Caki2 (cell line): ENCODE measurements at regions not wholly inside any gene's neighbourhood (a gene's known extent, or its start where the extent isn't known, plus 50 kb on each side); places are given as distances from the start of the nearest gene placed in this dataset.

Experiments
- DNase-seq: peaks from one replicate; pipeline ENCODE4 v3.0.0-alpha.2; 2015; ENCODE audit warnings: low read depth
- in situ Hi-C: cut with HindIII; loops from 2 replicates; pipeline ENCODE4 v1.10.0; 2016; ENCODE audit warnings: low sequenced_read_pairs, low pct_unique_long_range_greater_than_20kb, mixed read lengths

GRCh38 chr13:30047154-30047874 is 196.9 kb upstream of the UBL3 start:
- in situ Hi-C loops: no loop called here
- no peak for DNase-seq

- DNase-seq: no peak
- in situ Hi-C loops: no loop called here
Measured at GRCh38 chr13:30045916-30046704, 195.7 kb upstream of the UBL3 start.

GRCh38 chr13:30044932-30045331 is 194.5 kb upstream of the UBL3 start:
- DNase-seq: no peak
- in situ Hi-C loops: no loop called here

- in situ Hi-C loops: no loop called here
Measured at GRCh38 chr13:30043631-30043925, 193.2 kb upstream of the UBL3 start.

GRCh38 chr13:30042891-30043630 is 192.6 kb upstream of the UBL3 start:
- in situ Hi-C loops: no loop called here
- DNase-seq: no peak

More at GRCh38 chr13:30043631-30043925, 193.2 kb upstream of the UBL3 start:
- DNase-seq: no peak

- no peak for DNase-seq
- in situ Hi-C loops: no loop called here
Measured at GRCh38 chr13:30042272-30042671, 191.9 kb upstream of the UBL3 start.

GRCh38 chr13:30039511-30039911 is 189.1 kb upstream of the UBL3 start:
- DNase-seq: no peak
- in situ Hi-C loops: no loop called here

- in situ Hi-C loops: no loop called here
- no peak for DNase-seq
Measured at GRCh38 chr13:30038884-30039283, 188.5 kb upstream of the UBL3 start.

- in situ Hi-C loops: no loop called here
- DNase-seq: no peak
Measured at GRCh38 chr13:30037766-30038165, 187.3 kb upstream of the UBL3 start.

GRCh38 chr13:30037306-30037705 is 186.9 kb upstream of the UBL3 start:
- DNase-seq: no peak
- in situ Hi-C loops: no loop called here

GRCh38 chr13:30034458-30034795 is 184.0 kb upstream of the UBL3 start:
- DNase-seq: no peak
- in situ Hi-C loops: no loop called here

- in situ Hi-C loops: no loop called here
- DNase-seq: peak; percentile 57
Measured at GRCh38 chr13:30033681-30034457, 183.5 kb upstream of the UBL3 start.

- DNase-seq: no peak
- in situ Hi-C loops: no loop called here
Measured at GRCh38 chr13:30032263-30032662, 181.8 kb upstream of the UBL3 start.

GRCh38 chr13:30031488-30031887 is 181.1 kb upstream of the UBL3 start:
- in situ Hi-C loops: no loop called here
- no peak for DNase-seq

- in situ Hi-C loops: no loop called here
- DNase-seq: no peak
Measured at GRCh38 chr13:30030141-30030750, 179.8 kb upstream of the UBL3 start.

GRCh38 chr13:30027569-30028455 is 177.4 kb upstream of the UBL3 start:
- in situ Hi-C loops: no loop called here
- DNase-seq: no peak

- in situ Hi-C loops: no loop called here
- no peak for DNase-seq
Measured at GRCh38 chr13:30026909-30027308, 176.5 kb upstream of the UBL3 start.
